ENCODE measurements at regions not wholly inside any gene's neighbourhood (a gene's known extent, or its start where the extent isn't known, plus 50 kb on each side); places are given as distances from the start of the nearest gene placed in this dataset.

GRCh38 chr14:71264260-71264659 lies 357.0 kb downstream of the PCNX1 start:
- ChIA-PET POLR2A (no interaction called here), CTCF (no interaction called here)
- Mint-ChIP-seq H3K36me3 (ENCODE audit: low read depth) (peaks cover 2% of the 10 kb centered on the region), H3K27ac (no peak overlapping the region), H3K27me3 (no peaks in the 10 kb centered on the region), H3K4me1 (ENCODE audit: low read depth) (peaks cover 24% of the 10 kb centered on the region), H3K9me3 (peaks cover 3% of the 10 kb centered on the region), H3K4me3 (no peak overlapping the region)
- intact Hi-C loops (cut with DNase I, micrococcal nuclease) = no loop called here
- no peak overlapping the region for H3K27ac ChIP-seq (ENCODE audit: low read depth in 1 of 2, low read length in 2 of 2)
- H3K36me3 ChIP-seq (ENCODE audit: insufficient read depth, low read length) = no peaks in the 10 kb centered on the region
- no peak overlapping the region for H3K4me3 ChIP-seq (ENCODE audit: low read length)
- no peaks in the 10 kb centered on the region for H3K4me1 ChIP-seq (ENCODE audit: insufficient read depth, low read length)
- ATAC-seq (ENCODE audit: poor library complexity) (no peak), DNase-seq (no peak)
- no peak for TF ChIP-seq CTCF (IDR thresholded peaks at IDR 0.05)
- H3K9me3 ChIP-seq (ENCODE audit: control insufficient read depth in 1 of 2, insufficient read depth in 1 of 2, low read length in 2 of 2) = peaks cover 8% of the 10 kb centered on the region in 2 experiments
- H3K27me3 ChIP-seq (ENCODE audit: control insufficient read depth in 1 of 2, insufficient read depth in 2 of 2, low read length in 2 of 2) = no peaks in the 10 kb centered on the region

DNA sequence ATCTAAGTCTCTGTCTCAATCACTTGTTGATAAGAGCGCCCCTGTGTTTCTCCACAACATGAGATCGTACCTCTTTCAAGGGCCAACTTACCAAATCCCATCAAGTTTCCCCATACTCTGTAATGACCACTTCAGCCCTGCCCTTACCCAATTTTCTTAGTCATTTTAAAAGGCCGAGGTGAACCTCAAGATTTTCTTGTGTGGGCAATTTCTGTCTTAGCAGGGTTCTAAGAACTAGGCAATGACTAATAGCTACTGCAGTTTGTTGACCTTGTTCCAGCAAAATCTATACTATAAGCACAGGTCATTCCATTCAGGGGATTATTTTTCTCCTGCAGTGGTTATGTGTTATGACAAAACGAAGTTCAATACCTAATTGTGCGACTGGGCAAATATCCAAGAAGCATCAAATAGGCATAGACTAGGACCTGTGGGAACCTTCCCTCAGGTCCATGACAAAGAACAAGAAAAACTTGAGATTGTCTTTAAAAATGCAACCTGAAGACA lies 359.8 kb downstream of the PCNX1 start:
- H3K4me1 Mint-ChIP-seq (ENCODE audit: low read depth) = peaks cover 24% of the 10 kb centered on the region
- peak overlapping the region; percentile 46 for H3K4me3 ChIP-seq (ENCODE audit: low read length)
- H3K27me3 ChIP-seq (ENCODE audit: control insufficient read depth in 1 of 2, insufficient read depth in 2 of 2, low read length in 2 of 2) = no peaks in the 10 kb centered on the region
- H3K9me3 ChIP-seq (ENCODE audit: control insufficient read depth in 1 of 2, insufficient read depth in 1 of 2, low read length in 2 of 2) = peaks cover 0 to 9% of the 10 kb centered on the region in 2 experiments
- no peak overlapping the region for H3K27ac Mint-ChIP-seq
- TF ChIP-seq CTCF (IDR thresholded peaks at IDR 0.05) = no peak
- no peak for DNase-seq
- no peaks in the 10 kb centered on the region for H3K4me1 ChIP-seq (ENCODE audit: insufficient read depth, low read length)
- intact Hi-C loops (cut with DNase I, micrococcal nuclease) = no loop called here
- ATAC-seq (ENCODE audit: poor library complexity) = no peak
- CTCF ChIA-PET = no interaction called here
- peaks cover 5% of the 10 kb centered on the region for H3K9me3 Mint-ChIP-seq
- peak overlapping the region; percentile 74 for H3K4me3 Mint-ChIP-seq
- no peaks in the 10 kb centered on the region for H3K36me3 Mint-ChIP-seq (ENCODE audit: low read depth)
- H3K27me3 Mint-ChIP-seq = no peaks in the 10 kb centered on the region
- H3K27ac ChIP-seq (ENCODE audit: low read depth in 1 of 2, low read length in 2 of 2) = no peak overlapping the region
- POLR2A ChIA-PET = interaction anchor here (1.3 kb wide), 1 partner anchor 54 kb away, joined by 4 read pairs; no protein-coding TSS in a partner anchor
- H3K36me3 ChIP-seq (ENCODE audit: insufficient read depth, low read length) = no peaks in the 10 kb centered on the region

- Histone ChIP-seq H3K27ac (ENCODE audit: low read depth in 1 of 2, low read length in 2 of 2) (no peak overlapping the region), H3K36me3 (ENCODE audit: insufficient read depth, low read length) (no peaks in the 10 kb centered on the region), H3K9me3 (ENCODE audit: control insufficient read depth in 1 of 2, insufficient read depth in 1 of 2, low read length in 2 of 2) (peaks cover 0 to 9% of the 10 kb centered on the region in 2 experiments), H3K4me1 (ENCODE audit: insufficient read depth, low read length) (no peaks in the 10 kb centered on the region), H3K27me3 (ENCODE audit: control insufficient read depth in 1 of 2, insufficient read depth in 2 of 2, low read length in 2 of 2) (no peaks in the 10 kb centered on the region), H3K4me3 (ENCODE audit: low read length) (peak overlapping the region; percentile 46)
- H3K4me3 Mint-ChIP-seq = peak overlapping the region; percentile 74
- intact Hi-C loops (cut with DNase I, micrococcal nuclease) = no loop called here
- CTCF ChIA-PET = no interaction called here
- peaks cover 24% of the 10 kb centered on the region for H3K4me1 Mint-ChIP-seq (ENCODE audit: low read depth)
- H3K27ac Mint-ChIP-seq = no peak overlapping the region
- H3K36me3 Mint-ChIP-seq (ENCODE audit: low read depth) = no peaks in the 10 kb centered on the region
- DNase-seq (peak in 1 of 14 experiments; percentile 47), ATAC-seq (ENCODE audit: poor library complexity) (no peak)
- H3K27me3 Mint-ChIP-seq = no peaks in the 10 kb centered on the region
- H3K9me3 Mint-ChIP-seq = peaks cover 5% of the 10 kb centered on the region
- POLR2A ChIA-PET = interaction anchor here (0.6 to 1.3 kb wide), 2 partner anchors 54 to 183 kb away, joined by 3 to 4 read pairs; no protein-coding TSS in a partner anchor
- no peak for TF ChIP-seq CTCF (IDR thresholded peaks at IDR 0.05)
These were observed 360.4 kb downstream of the PCNX1 start for GRCh38 chr14:71267691-71268090.
